Renal cortical epithelial cell (primary cell): ENCODE measurements at regions not wholly inside any gene's neighbourhood (a gene's known extent, or its start where the extent isn't known, plus 50 kb on each side); places are given as distances from the start of the nearest gene placed in this dataset.
A peak's percentile ranks its signal among the peaks of the same experiment; 100 is the strongest.

Source experiments
- DNase-seq: peaks from one replicate; pipeline ENCODE4 v3.0.0-alpha.2; 2011; ENCODE audit warnings: low read depth

- no peak for DNase-seq
Measured at GRCh38 chr12:91801048-91801447, 344.6 kb downstream of the BTG1 start.

GRCh38 chr12:91793676-91794075 lies 352.0 kb downstream of the BTG1 start:
- DNase-seq = no peak

- DNase-seq = no peak
Measured at GRCh38 chr12:91792597-91792996, 353.0 kb downstream of the BTG1 start.

DNA sequence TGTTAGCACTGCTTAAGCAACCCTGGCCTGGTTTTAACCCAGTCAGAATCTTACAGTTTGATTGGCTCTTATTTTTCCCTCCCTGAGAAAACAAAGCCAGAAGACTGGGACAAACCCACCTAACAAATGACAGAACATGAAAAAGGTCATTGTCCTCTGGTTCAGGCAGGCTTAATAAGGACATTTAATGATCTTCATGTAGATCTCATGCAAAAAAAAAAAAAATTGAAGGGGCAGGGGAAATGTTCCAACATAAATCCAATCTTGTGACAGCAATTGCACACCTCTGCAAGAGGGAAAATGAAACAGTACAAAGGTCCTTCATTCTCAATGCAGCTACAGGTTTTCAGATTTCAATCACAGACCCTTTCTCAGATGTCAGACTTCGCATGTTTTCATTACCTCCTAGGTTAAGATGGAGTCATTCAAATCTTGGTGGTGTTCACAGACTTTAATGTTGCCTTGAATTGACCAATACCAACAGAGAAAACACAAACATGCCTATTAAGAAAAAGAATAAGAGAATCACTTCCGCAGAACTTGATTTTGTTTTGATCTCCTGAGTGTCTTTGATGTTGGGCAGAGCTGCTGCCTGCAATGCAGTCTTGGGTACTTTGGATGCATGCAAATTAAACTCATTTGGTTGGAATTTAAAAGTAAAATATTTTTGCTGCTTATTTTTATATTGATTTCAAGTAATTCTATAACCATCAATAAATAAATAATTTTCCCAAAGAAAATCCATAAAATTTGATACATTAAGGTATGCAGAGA lies 359.0 kb downstream of the BTG1 start:
- no peak for DNase-seq

DNA sequence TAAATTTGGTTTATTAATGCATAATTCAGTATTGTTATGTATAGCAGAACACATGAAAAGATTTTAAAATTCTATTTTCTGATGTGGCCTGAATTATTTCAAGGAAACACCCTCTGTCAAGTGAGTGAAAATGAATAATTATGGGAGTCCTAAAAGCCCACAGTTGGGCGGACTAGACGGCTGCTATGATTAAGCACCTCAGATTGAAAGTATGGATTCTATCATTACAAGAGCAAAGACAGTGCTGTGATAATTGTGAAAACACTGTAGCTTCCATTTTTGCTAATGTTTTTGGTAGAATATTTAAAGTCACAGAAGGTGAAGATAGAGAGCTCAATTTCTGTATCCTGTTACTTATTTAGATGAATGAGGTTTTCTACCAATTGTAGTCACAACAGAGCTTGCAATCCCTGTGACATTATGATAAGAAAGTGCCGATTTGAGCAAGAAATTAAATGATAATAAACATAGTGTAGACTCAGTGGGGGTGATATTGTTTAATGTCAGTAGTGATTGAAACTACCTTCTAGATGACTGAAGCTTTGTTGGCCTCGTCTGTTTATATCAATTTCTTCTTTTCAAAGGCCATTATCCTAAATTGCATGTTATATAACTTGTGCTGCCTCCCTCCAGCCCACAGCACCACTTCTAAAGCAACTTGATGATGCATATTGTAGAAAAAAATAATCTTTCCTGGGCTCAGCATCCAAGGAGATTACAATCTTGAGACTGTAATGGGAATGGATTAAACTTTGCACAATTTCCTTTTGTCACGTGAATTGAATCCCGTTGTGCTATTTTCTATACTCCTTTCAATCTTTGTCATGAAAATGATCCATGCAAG lies 359.8 kb downstream of the BTG1 start:
- DNase-seq = no peak

GRCh38 chr12:91781114-91781513 lies 364.5 kb downstream of the BTG1 start:
- peak; percentile 30 for DNase-seq

GRCh38 chr12:91778938-91779400 lies 366.7 kb downstream of the BTG1 start:
- peak; percentile 97 for DNase-seq

GRCh38 chr12:91778091-91778832 lies 367.4 kb downstream of the BTG1 start:
- peak; percentile 36 for DNase-seq

- peak; percentile 73 for DNase-seq
Measured at GRCh38 chr12:91777268-91777992, 368.2 kb downstream of the BTG1 start.

- DNase-seq = peak; percentile 36
Measured at GRCh38 chr12:91774434-91774921, 371.2 kb downstream of the BTG1 start.

DNA sequence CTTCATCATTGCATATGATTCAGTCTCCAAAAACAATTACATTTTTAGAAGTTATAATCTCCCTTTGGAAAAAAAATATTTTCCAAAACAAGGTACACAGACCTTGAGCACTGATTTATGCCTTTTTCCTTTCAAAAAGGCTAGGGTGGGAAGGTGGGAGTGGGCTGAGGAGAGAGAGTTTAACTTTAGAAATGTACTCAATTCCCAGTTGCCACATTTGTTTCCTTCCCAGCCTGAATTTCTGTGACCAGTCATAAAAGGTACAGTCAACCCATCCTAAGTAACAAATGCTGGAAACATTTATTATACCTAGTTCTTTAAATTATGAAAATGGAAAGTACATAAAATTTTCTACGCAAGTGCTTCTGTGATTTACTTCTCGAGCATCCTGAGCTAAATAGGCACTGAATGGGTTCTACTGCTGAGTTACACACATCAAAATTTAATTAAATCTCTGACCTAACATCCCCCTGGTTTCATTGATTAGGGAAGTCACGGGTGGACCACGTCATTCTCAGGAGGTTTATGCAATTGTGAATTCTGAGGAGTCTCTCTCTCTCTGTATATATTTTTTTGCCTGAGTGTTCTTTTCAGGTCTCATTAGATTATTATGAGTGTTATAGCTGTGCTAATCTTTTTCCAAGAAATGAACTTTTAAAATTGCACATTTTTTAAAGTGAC lies 371.8 kb downstream of the BTG1 start:
- no peak for DNase-seq

DNA sequence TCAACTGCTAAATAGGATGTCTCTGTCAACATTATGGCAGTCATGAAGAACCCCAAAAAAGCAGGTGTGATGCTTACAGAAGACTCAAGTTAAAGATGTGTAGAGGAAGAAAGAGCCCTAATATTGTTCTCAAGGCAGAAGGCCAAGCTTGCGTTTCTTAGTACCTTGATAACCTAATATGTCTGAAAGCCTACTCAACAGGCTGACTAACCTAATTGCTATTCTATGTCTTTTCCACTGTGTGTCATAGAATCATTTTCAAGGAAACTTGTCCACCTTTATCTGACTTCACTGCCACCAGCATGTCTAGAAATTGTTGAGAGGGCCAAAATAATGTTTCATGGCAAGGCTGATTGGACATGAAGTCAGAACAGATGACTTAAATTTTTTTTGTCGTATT lies 373.2 kb downstream of the BTG1 start:
- peak; percentile 21 for DNase-seq

DNA sequence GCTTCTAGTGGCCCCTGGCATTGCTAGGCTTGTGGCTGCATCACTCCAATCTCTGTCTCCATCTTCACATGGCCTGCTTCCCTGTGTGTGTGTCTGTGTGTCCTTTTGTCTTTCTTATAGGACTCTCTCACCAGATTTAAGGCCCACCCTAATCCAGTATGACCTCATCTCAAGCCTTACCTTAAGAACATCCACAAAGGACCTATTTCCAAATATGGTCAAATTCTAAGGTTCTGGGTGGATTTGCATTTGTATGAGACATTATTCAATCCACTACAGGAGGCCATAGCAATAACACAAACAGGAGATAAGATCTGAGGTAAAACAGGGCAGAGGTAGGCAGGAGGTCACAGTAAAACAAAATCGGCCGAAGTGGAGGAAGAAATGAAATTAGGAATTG lies 375.9 kb downstream of the BTG1 start:
- DNase-seq = peak; percentile 21

DNA sequence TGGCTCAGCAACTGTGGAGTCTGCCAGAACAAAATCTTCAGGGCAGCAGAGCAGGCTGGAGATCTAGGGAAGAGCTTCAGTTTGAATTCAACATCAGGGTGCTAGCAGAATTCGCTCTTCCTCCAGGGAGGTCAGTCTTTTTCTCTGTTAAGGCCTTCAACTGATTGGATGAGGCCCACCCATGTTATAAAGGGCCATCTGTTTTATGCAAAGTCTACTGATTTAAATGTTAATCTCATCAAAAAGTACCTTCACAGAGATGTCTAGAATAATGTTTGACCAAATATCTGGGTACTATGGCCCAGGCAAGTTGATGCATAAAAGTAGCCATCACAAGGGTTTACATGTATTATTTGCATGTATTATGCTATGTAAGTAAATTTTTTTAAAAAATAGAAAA lies 378.4 kb downstream of the BTG1 start:
- no peak for DNase-seq

- no peak for DNase-seq
Measured at GRCh38 chr12:91766454-91766853, 379.2 kb downstream of the BTG1 start.

- no peak for DNase-seq
Measured at GRCh38 chr12:91763654-91764370, 381.8 kb downstream of the BTG1 start.

DNA sequence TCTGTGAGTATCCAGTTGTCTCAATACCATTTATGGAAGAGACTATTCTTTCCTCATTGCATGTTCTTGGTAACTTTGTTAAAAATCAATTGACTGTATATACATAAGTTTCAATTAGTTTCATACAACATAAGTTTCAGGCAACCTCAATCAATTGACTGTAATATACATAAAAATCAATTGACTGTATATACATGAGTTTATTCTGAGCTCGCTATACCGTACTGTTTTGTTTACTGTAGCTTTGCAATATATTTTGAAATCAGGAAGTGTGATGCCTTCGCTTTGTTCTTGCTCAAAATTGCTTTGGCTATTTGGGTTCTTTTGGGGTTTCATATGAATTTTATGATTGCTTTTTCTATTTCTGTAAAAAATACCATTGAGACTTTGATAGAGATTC lies 392.0 kb downstream of the BTG1 start:
- DNase-seq = no peak

DNA sequence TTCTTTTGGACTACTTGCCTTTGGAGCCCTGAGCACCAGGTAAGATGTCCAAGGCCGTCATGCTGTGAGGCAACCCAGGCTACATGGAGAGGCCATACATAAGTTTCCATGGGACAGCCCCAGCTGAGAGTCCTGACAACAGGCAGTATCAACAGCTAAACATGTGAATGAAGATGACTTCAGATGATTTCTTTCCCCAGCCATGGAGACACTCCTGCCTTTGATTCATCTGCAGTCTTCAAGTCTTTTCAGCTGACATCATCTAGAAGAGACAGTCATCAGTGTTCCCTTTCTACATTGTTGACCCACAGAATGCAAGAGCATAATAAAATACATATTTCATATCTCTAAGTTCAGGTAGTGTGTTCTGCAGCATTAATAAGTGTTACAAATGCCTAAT lies 398.7 kb downstream of the BTG1 start:
- no peak for DNase-seq

DNA sequence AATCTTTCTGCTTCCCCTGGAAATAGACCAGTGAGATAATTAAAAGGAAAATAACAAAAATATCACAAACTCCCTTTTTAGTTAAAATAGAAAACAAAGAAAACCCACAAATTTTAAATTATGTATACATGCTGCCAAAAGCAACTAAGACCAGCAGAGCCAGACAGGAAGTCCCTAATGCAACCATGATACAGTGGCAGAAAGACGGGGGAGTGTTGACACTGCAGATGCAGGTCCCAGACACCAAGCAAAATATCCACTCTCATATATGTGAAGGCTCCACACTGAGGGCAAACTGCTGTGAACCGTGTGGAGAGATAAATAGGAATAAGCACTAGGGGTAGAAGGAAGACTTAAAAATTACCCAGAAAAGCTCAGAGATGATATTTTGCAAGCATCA lies 401.0 kb downstream of the BTG1 start:
- no peak for DNase-seq

GRCh38 chr12:91743704-91744321 lies 401.8 kb downstream of the BTG1 start:
- DNase-seq = no peak
